H1 (cell line): ENCODE measurements at regions not wholly inside any gene's neighbourhood (a gene's known extent, or its start where the extent isn't known, plus 50 kb on each side); places are given as distances from the start of the nearest gene placed in this dataset.

Experiments used
- CTCF ChIA-PET: fragments of 300-600 bp; sonication (Branson Sonifier 250); formaldehyde crosslinking; loops from one replicate; lab custom pipeline; 2021; ENCODE audit not compliant: partially characterized antibody; lab: Charles Lee
- POLR2A ChIA-PET: fragments of 300-600 bp; sonication (Branson Sonifier 250); formaldehyde crosslinking; loops from one replicate; lab custom pipeline; 2021; ENCODE audit warnings: inconsistent platforms; ENCODE audit not compliant: partially characterized antibody; lab: Charles Lee
- DNase-seq, 2 experiments: peaks; one replicate each; pipeline versions ENCODE4 v3.0.0 to v3.0.0-alpha.2; 2010 to 2022; ENCODE audit warnings: low spot score in 2 of 2, low read depth in 1 of 2, mixed read lengths in 1 of 2
- FAIRE-seq: peaks from 2 replicates; lab custom pipeline; 2011; peaks lifted over from hg19 to GRCh38; lab: Jason Lieb, UNC
- H2AFZ ChIP-seq: 2 replicates; pipeline ENCODE4 v1.8.1; 2012; ENCODE audit warnings: low read length, inconsistent platforms
- H2AK5ac ChIP-seq: 2 replicates; pipeline ENCODE4 v1.6.1; 2013; ENCODE audit warnings: low read depth, low read length
- H2BK120ac ChIP-seq: replicated peaks from 2 replicates; pipeline ENCODE3; 2013; ENCODE audit warnings: low read depth, low read length, inconsistent platforms
- H2BK12ac ChIP-seq: 2 replicates; pipeline ENCODE4 v1.6.1; 2013; ENCODE audit warnings: low read depth, low read length
- H2BK15ac ChIP-seq: 2 replicates; pipeline ENCODE4 v1.6.1; 2013; ENCODE audit warnings: low read length
- H2BK20ac ChIP-seq: 2 replicates; pipeline ENCODE4 v1.6.1; 2013; ENCODE audit warnings: low read length
- H2BK5ac ChIP-seq: 2 replicates; pipeline ENCODE4 v1.6.1; 2013; ENCODE audit warnings: low read depth, low read length
- H3K14ac ChIP-seq: 2 replicates; pipeline ENCODE4 v1.6.1; 2013; ENCODE audit warnings: inconsistent platforms; ENCODE audit not compliant: insufficient read length
- H3K18ac ChIP-seq: 2 replicates; pipeline ENCODE4 v1.6.1; 2013; ENCODE audit warnings: low read length; ENCODE audit errors: extremely low read depth
- H3K23ac ChIP-seq: 2 replicates; pipeline ENCODE4 v1.6.1; 2013; ENCODE audit warnings: inconsistent platforms; ENCODE audit not compliant: insufficient read length
- H3K23me2 ChIP-seq: 2 replicates; pipeline ENCODE4 v1.6.1; 2013; ENCODE audit warnings: low read depth, low read length
- H3K27ac ChIP-seq: 2 replicates; pipeline ENCODE4 v1.6.1; 2011; ENCODE audit warnings: low read depth, low read length, inconsistent platforms
- H3K27me3 ChIP-seq, 4 experiments: replicated peaks in 1 of 4; 1 replicate in 1 of 4; 2 replicates in 3 of 4; pipeline versions ENCODE4 v1.6.1 to v1.8.1; 2011 to 2013; ENCODE audit warnings: low read length in 3 of 4, mild to moderate bottlenecking in 3 of 4, inconsistent platforms in 2 of 4, mixed read lengths in 2 of 4, moderate library complexity in 1 of 4; ENCODE audit not compliant: control insufficient read depth in 3 of 4, insufficient read depth in 3 of 4; ENCODE audit errors: extremely low read depth in 1 of 4
- H3K36me3 ChIP-seq, 4 experiments: 2 replicates each; pipeline versions ENCODE4 v1.6.1 to v1.8.1; 2011 to 2013; ENCODE audit warnings: mild to moderate bottlenecking in 4 of 4, low read length in 3 of 4, moderate library complexity in 2 of 4, control low read depth in 1 of 4, inconsistent platforms in 1 of 4; ENCODE audit not compliant: insufficient read depth in 4 of 4, control insufficient read depth in 2 of 4
- H3K4ac ChIP-seq: replicated peaks from 2 replicates; pipeline ENCODE3; 2013; ENCODE audit warnings: low read length, low read depth, mixed read lengths, inconsistent platforms; ENCODE audit not compliant: insufficient read length
- H3K4me1 ChIP-seq, 4 experiments: replicated peaks in 1 of 4; 1 replicate in 1 of 4; 2 replicates in 3 of 4; pipeline versions ENCODE4 v1.6.1 to v1.8.1; 2011 to 2013; ENCODE audit warnings: low read length in 3 of 4, inconsistent platforms in 2 of 4, mixed read lengths in 1 of 4; ENCODE audit not compliant: insufficient read depth in 4 of 4, control insufficient read depth in 3 of 4
- H3K4me2 ChIP-seq, 2 experiments: 2 replicates each; pipeline versions ENCODE4 v1.6.1 to v1.8.1; 2011 to 2013; ENCODE audit warnings: low read depth in 2 of 2, low read length in 2 of 2, control low read depth in 1 of 2, inconsistent platforms in 1 of 2, mild to moderate bottlenecking in 1 of 2; ENCODE audit not compliant: insufficient read depth in 1 of 2
- H3K4me3 ChIP-seq, 4 experiments: fragments of 200-600, 300-600 bp in 1 of 4; sonication (generic), shearing (Covaris generic), sonication (Bioruptor Twin) in 1 of 4; 2 replicates each; pipeline versions ENCODE4 v1.5.1 to v1.8.1; 2011 to 2016; ENCODE audit warnings: low read length in 4 of 4, low read depth in 3 of 4, control low read depth in 2 of 4, inconsistent platforms in 2 of 4, mild to moderate bottlenecking in 2 of 4, mixed read lengths in 1 of 4, moderate library complexity in 1 of 4; ENCODE audit not compliant: insufficient read depth in 2 of 4; ENCODE audit errors: extremely low read depth in 1 of 4
- H3K56ac ChIP-seq: replicated peaks from 2 replicates; pipeline ENCODE3; 2013; ENCODE audit warnings: low read depth, mild to moderate bottlenecking, mixed read lengths, low read length, inconsistent platforms; ENCODE audit not compliant: insufficient read length
- H3K79me1 ChIP-seq: 2 replicates; pipeline ENCODE4 v1.6.1; 2013; ENCODE audit warnings: low read depth, low read length, control low read depth
- H3K79me2 ChIP-seq, 2 experiments: 2 replicates each; pipeline versions ENCODE4 v1.6.1 to v1.8.1; 2012 to 2013; ENCODE audit warnings: low read length in 2 of 2, mild to moderate bottlenecking in 2 of 2, inconsistent platforms in 1 of 2; ENCODE audit not compliant: insufficient read depth in 2 of 2, control insufficient read depth in 1 of 2
- H3K9ac ChIP-seq, 4 experiments: replicated peaks in 1 of 4; 1 replicate in 1 of 4; 2 replicates in 3 of 4; pipeline versions ENCODE4 v1.6.1 to v1.8.1; 2011 to 2013; ENCODE audit warnings: low read depth in 3 of 4, low read length in 3 of 4, control low read depth in 2 of 4, mild to moderate bottlenecking in 2 of 4, moderate library complexity in 2 of 4, inconsistent platforms in 1 of 4; ENCODE audit errors: extremely low read depth in 1 of 4
- H3K9me3 ChIP-seq, 2 experiments: 2 replicates each; pipeline versions ENCODE4 v1.6.1 to v1.8.1; 2012 to 2013; ENCODE audit warnings: mild to moderate bottlenecking in 2 of 2, moderate library complexity in 2 of 2, control low read depth in 1 of 2, inconsistent platforms in 1 of 2, low read depth in 1 of 2, low read length in 1 of 2, mixed read lengths in 1 of 2; ENCODE audit not compliant: insufficient read depth in 2 of 2
- H4K20me1 ChIP-seq, 2 experiments: replicated peaks in 1 of 2; 2 replicates each; pipeline versions ENCODE3 to v1.8.1; 2011 to 2013; ENCODE audit warnings: inconsistent platforms in 2 of 2, low read length in 2 of 2, mild to moderate bottlenecking in 1 of 2; ENCODE audit not compliant: insufficient read depth in 2 of 2, control insufficient read depth in 1 of 2
- H4K5ac ChIP-seq: 2 replicates; pipeline ENCODE4 v1.6.1; 2013; ENCODE audit warnings: low read length, low read depth, mixed read lengths, inconsistent platforms; ENCODE audit not compliant: insufficient read length
- H4K8ac ChIP-seq: 2 replicates; pipeline ENCODE4 v1.8.0; 2013; ENCODE audit warnings: mild to moderate bottlenecking, moderate library complexity, low read length, inconsistent platforms; ENCODE audit not compliant: insufficient read depth; ENCODE audit errors: extremely low read depth
- H4K91ac ChIP-seq: replicated peaks from 2 replicates; pipeline ENCODE3; 2013; ENCODE audit warnings: low read length, mixed read lengths, inconsistent platforms; ENCODE audit not compliant: insufficient read length
- ASH2L ChIP-seq: fragments of 200-600, 300-600 bp; sonication (generic); IDR thresholded peaks from one replicate; pipeline ENCODE4 v1.7.1; 2017; ENCODE audit warnings: low read length
- BRCA1 ChIP-seq: IDR thresholded peaks from 2 replicates; pipeline ENCODE4 v1.6.1; 2012; ENCODE audit warnings: low read depth, low read length, improper control_type of control experiment
- CEBPB ChIP-seq: IDR thresholded peaks from 2 replicates; pipeline ENCODE4 v1.6.1; 2012; ENCODE audit warnings: low read depth, low read length
- CHD1 ChIP-seq: IDR thresholded peaks from 2 replicates; pipeline ENCODE4 v1.6.1; 2012; ENCODE audit warnings: low read depth, low read length, improper control_type of control experiment
- EP300 ChIP-seq, 2 experiments: IDR thresholded peaks; 1 replicate in 1 of 2; 2 replicates in 1 of 2; pipeline ENCODE4 v1.6.1; 2011 to 2012; ENCODE audit warnings: low read depth in 2 of 2, low read length in 2 of 2, mild to moderate bottlenecking in 2 of 2, borderline replicate concordance in 1 of 2, inconsistent platforms in 1 of 2, moderate library complexity in 1 of 2
- EZH2 ChIP-seq: fragments of 200-600 bp; sonication (generic); IDR thresholded peaks from 2 replicates; pipeline ENCODE4 v1.7.1; 2012; ENCODE audit warnings: low read depth, mild to moderate bottlenecking, moderate library complexity, low read length, inconsistent platforms; ENCODE audit not compliant: severe bottlenecking
- MAX ChIP-seq: IDR thresholded peaks from 2 replicates; pipeline ENCODE4 v1.6.1; 2012; ENCODE audit warnings: inconsistent platforms
- RBBP5 ChIP-seq: IDR thresholded peaks from 2 replicates; pipeline ENCODE4 v1.7.1; 2012; ENCODE audit warnings: low read depth, mild to moderate bottlenecking, inconsistent platforms, low read length, moderate library complexity, borderline replicate concordance
- SIN3A ChIP-seq, 2 experiments: IDR thresholded peaks in 1 of 2; conservative IDR thresholded peaks in 1 of 2; 2 replicates each; pipeline ENCODE4 v1.6.1; 2011 to 2012; ENCODE audit warnings: low read length in 2 of 2, improper control_type of control experiment in 1 of 2, low read depth in 1 of 2, mild to moderate bottlenecking in 1 of 2
- SRF ChIP-seq: IDR thresholded peaks from 2 replicates; pipeline ENCODE4 v1.6.1; 2011; ENCODE audit warnings: mild to moderate bottlenecking, low read depth, low read length, moderate library complexity
- WGBS, 2 experiments: shearing (Covaris generic) in 1 of 2; methylation state at CpG; one replicate each; pipeline versions ENCODE4 v1.1.6 to v1.1.7; 2013 to 2015; ENCODE audit warnings: low lambda C conversion rate in 2 of 2, mixed read lengths in 2 of 2, inconsistent platforms in 1 of 2, low coverage in 1 of 2, missing lambda C conversion rate in 1 of 2; ENCODE audit not compliant: insufficient replicate concordance in 2 of 2, insufficient coverage in 1 of 2, insufficient read length in 1 of 2; ENCODE audit errors: extremely low coverage in 1 of 2, missing lambda C conversion rate in 1 of 2; 5-methylcytosine and 5-hydroxymethylcytosine counted together

- POLR2A ChIA-PET: no interaction called here
- no peak for FAIRE-seq
These were observed 418.3 kb upstream of the CLINT1 start for GRCh38 chr5:158277276-158277675.

More at GRCh38 chr5:158277276-158277675, 418.3 kb upstream of the CLINT1 start:
- H2BK12ac ChIP-seq: no peak overlapping the region
- no peak overlapping the region for H3K27ac ChIP-seq
- H4K5ac ChIP-seq: no peak overlapping the region
- no peak overlapping the region for H3K4me3 ChIP-seq
- H3K4ac ChIP-seq: no peak overlapping the region
- no peak overlapping the region for H3K23ac ChIP-seq
- no peak overlapping the region for H2BK5ac ChIP-seq
- H3K27me3 ChIP-seq: no peaks in the 10 kb centered on the region; a peak in 1 of 7 replicates
- no peaks in the 10 kb centered on the region for H4K20me1 ChIP-seq
- H2BK15ac ChIP-seq: no peak overlapping the region
- no peak overlapping the region for H4K8ac ChIP-seq
- WGBS, 2 experiments: 93% methylated on average over 6 of the region's 6 CpGs; no CpG with 5 or more reads in 1 of the 2 experiments
- no peak overlapping the region for H2BK120ac ChIP-seq
- no peak overlapping the region for H3K9ac ChIP-seq
- peaks cover 0 to 6% (median 5%) of the 10 kb centered on the region in 4 experiments; a peak in 4 of 7 replicates for H3K4me1 ChIP-seq
- CTCF ChIA-PET: interaction anchor here (1.2 kb wide), 1 partner anchor 110 kb away, joined by 3 read pairs; no protein-coding TSS in a partner anchor
- H2AFZ ChIP-seq: no peak overlapping the region
- no peak overlapping the region for H3K14ac ChIP-seq
- no peaks in the 10 kb centered on the region for H3K23me2 ChIP-seq
- no peak overlapping the region for H2AK5ac ChIP-seq
- TF ChIP-seq SIN3A (conservative IDR thresholded peaks at IDR 0.05 in 1 of 2, IDR thresholded peaks at IDR 0.05 in 1 of 2; ENCODE audit: low read depth in 1 of 2, low read length in 2 of 2) (no peak), BRCA1 (no peak), EP300 (IDR thresholded peaks at IDR 0.05; ENCODE audit: borderline replicate concordance in 1 of 2, low read depth in 2 of 2, low read length in 2 of 2) (no peak), EZH2 (no peak), CHD1 (no peak), ASH2L (no peak), MAX (no peak), CEBPB (no peak), SRF (no peak), RBBP5 (no peak)
- H3K18ac ChIP-seq: no peak overlapping the region
- no peak overlapping the region for H2BK20ac ChIP-seq
- no peak overlapping the region for H4K91ac ChIP-seq
- no peak for DNase-seq
- H3K4me2 ChIP-seq: no peak overlapping the region
- no peaks in the 10 kb centered on the region for H3K9me3 ChIP-seq
- no peaks in the 10 kb centered on the region for H3K36me3 ChIP-seq
- no peaks in the 10 kb centered on the region for H3K79me2 ChIP-seq
- no peak overlapping the region for H3K56ac ChIP-seq
- H3K79me1 ChIP-seq: no peaks in the 10 kb centered on the region
